ENCODE measurements at regions not wholly inside any gene's neighbourhood (a gene's known extent, or its start where the extent isn't known, plus 50 kb on each side); places are given as distances from the start of the nearest gene placed in this dataset.
"Not testable (repeated sequence)": the region's sequence is repeated elsewhere in the genome, so short reads cannot be mapped to it uniquely, and the experiment has no call there.

GRCh38 chr1:181192316-181192715 is 103.8 kb downstream of the IER5 start:
- DNase-seq (ENCODE audit: low read depth), result no peak

GRCh38 chr1:181202986-181203555 is 114.6 kb downstream of the IER5 start:
- DNase-seq (ENCODE audit: low read depth), result no peak

GRCh38 chr1:181204530-181204929 is 116.0 kb downstream of the IER5 start:
- DNase-seq (ENCODE audit: low read depth), result no peak

- DNase-seq (ENCODE audit: low read depth), result no peak
Measured at GRCh38 chr1:181205901-181206300, 117.4 kb downstream of the IER5 start.

- DNase-seq (ENCODE audit: low read depth), result no peak
Measured at GRCh38 chr1:181206513-181206912, 118.0 kb downstream of the IER5 start.

GRCh38 chr1:181206979-181207790 is 118.7 kb downstream of the IER5 start:
- no peak for DNase-seq (ENCODE audit: low read depth)

GRCh38 chr1:181208083-181208482 is 119.6 kb downstream of the IER5 start:
- DNase-seq (ENCODE audit: low read depth), result no peak

GRCh38 chr1:181208967-181209366 is 120.5 kb downstream of the IER5 start:
- DNase-seq (ENCODE audit: low read depth), result no peak

- DNase-seq (ENCODE audit: low read depth), result no peak
Measured at GRCh38 chr1:181213056-181213455, 124.6 kb downstream of the IER5 start.

GRCh38 chr1:181216591-181216994 is 128.1 kb downstream of the IER5 start:
- DNase-seq (ENCODE audit: low read depth), result no peak

GRCh38 chr1:181219938-181220337 is 131.4 kb downstream of the IER5 start:
- peak; percentile 11 for DNase-seq (ENCODE audit: low read depth)

GRCh38 chr1:181221078-181221477 is 132.6 kb downstream of the IER5 start:
- no peak for DNase-seq (ENCODE audit: low read depth)

- DNase-seq (ENCODE audit: low read depth), result no peak
Measured at GRCh38 chr1:181222972-181223505, 134.5 kb downstream of the IER5 start.

GRCh38 chr1:181226728-181227127 is 138.2 kb downstream of the IER5 start:
- DNase-seq (ENCODE audit: low read depth), result not testable (repeated sequence)

GRCh38 chr1:181239086-181239485 is 150.6 kb downstream of the IER5 start:
- DNase-seq (ENCODE audit: low read depth), result no peak

- not testable (repeated sequence) for DNase-seq (ENCODE audit: low read depth)
Measured at GRCh38 chr1:181246320-181246719, 157.8 kb downstream of the IER5 start.

- not testable (repeated sequence) for DNase-seq (ENCODE audit: low read depth)
Measured at GRCh38 chr1:181248361-181248760, 159.9 kb downstream of the IER5 start.

GRCh38 chr1:181249186-181249585 is 160.7 kb downstream of the IER5 start:
- DNase-seq (ENCODE audit: low read depth), result no peak

GRCh38 chr1:181250038-181250437 is 161.5 kb downstream of the IER5 start:
- no peak for DNase-seq (ENCODE audit: low read depth)

- DNase-seq (ENCODE audit: low read depth), result peak; percentile 79
Measured at GRCh38 chr1:181251001-181251712, 162.7 kb downstream of the IER5 start.

GRCh38 chr1:181251713-181252075 is 163.2 kb downstream of the IER5 start:
- no peak for DNase-seq (ENCODE audit: low read depth)

- not testable (repeated sequence) for DNase-seq (ENCODE audit: low read depth)
Measured at GRCh38 chr1:181253601-181254000, 165.1 kb downstream of the IER5 start.
